ENCODE measurements at regions not wholly inside any gene's neighbourhood (a gene's known extent, or its start where the extent isn't known, plus 50 kb on each side); places are given as distances from the start of the nearest gene placed in this dataset.
"Not testable (repeated sequence)": the region's sequence is repeated elsewhere in the genome, so short reads cannot be mapped to it uniquely, and the experiment has no call there.

DNA sequence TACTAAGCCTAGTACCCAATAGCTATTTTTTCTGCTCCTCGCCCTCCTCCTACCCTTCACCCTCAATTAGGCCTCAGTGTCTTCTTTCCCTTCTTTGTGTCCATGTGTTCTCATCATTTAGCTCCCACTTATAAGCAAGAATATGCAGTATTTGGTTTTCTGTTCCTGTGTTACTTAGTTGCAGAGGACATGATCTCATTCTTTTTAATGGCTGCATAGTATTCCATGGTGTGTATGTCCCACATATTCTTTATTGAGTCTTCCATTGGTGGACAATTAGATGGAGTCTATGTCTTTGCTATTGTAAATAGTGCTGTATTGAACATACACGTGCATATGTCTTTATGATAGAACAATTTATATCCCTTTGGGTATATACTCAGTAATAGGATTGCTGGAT lies 106.9 kb upstream of the NR5A2 start:
- DNase-seq (ENCODE audit: low read depth), result no peak

DNA sequence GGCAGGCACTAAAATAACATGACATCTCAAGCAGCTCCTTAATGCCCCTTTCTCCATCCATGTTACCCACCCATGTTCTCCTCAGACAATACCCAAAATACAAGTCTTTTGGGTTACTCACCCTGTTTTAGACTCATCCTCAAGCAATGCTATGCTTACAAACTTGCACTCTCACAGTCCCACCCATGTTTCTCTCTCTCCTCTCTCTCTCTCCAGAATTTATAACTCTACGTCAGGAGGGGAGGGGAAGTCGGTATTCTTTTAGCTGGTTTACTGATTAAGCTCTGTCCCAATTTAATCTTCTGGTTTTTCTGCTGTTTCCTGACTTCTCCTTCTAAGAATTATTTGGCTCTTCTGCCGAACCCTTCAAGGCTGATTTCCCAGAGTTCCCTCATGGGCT lies 98.0 kb upstream of the NR5A2 start:
- DNase-seq (ENCODE audit: low read depth), result no peak

- not testable (repeated sequence) for DNase-seq (ENCODE audit: low read depth)
These were observed 97.4 kb upstream of the NR5A2 start for GRCh38 chr1:199930067-199930466.

- no peak for DNase-seq (ENCODE audit: low read depth)
These were observed 95.7 kb upstream of the NR5A2 start for GRCh38 chr1:199931666-199932377.

DNA sequence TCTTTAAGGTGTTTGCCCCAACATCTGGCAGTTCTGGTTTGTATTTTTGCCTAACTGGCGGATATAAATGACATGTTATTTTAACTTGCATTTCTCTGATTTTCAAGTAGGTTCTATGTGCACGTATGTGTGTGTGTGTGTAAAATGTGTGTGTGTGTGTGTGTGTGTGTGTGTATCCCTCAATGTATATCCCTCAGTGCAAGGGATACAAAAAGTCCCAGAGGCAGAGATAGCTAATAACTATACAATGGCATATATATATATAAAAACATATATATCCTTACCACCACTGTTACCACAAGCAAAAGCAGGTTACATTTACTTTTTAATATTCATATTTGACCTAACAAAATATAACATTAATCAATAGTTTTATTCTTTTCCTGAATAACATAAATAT lies 95.0 kb upstream of the NR5A2 start:
- DNase-seq (ENCODE audit: low read depth), result no peak

DNA sequence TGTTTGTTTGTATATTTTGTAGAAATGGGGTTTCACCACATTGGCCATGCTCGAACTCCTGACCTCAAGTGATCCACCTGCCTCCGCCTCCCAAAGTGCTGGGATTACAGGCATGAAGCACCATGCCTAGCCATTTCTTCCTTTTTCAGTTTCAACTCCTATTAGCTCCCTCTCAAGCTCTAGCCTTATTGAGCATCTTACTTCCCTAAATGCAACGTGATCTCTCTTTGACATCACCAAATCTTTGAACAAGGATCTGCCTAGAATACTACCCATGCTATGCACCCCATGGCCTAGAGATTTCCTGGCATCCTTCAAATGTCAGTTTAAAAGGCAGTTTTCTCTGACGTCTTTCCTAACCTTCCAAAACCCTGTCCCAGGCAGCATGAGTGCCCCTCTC lies 91.1 kb upstream of the NR5A2 start:
- no peak for DNase-seq (ENCODE audit: low read depth)

DNA sequence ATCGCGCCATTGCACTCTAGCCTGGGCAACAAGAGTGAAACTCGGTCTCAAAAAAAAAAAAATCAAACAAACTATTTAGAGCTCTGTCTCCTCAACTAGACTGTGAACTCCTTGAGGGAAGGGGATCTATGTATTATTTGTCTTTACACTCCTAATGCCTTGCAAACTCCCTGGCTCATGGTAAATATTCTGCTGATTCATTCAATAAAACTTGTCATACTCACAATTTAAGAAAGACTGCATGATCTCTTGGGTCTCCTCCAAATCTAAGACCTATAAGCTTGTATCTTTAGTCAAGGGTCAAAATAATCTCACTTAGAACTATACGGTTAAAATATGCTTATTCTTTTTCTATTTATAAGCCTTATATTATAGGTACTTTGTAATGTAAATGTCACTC lies 90.3 kb upstream of the NR5A2 start:
- DNase-seq (ENCODE audit: low read depth), result no peak

DNA sequence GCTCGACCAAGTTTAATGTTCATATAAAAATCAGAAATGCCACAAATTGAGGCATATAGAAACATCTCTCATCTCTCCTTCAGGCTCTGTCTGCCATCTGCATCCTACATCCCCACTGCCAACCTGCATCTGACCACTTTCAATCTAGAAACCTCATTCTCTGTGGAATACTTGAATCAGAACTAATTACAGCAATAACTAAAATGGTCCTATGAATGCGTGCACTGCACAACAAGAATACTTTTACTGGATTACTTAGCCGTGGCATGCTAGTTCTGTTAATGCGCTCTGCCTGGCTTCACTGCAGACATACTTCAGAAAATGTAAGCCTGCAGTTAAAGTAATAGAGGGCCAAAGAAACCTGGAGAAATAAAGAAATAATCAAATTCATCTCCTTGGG lies 89.8 kb upstream of the NR5A2 start:
- DNase-seq (ENCODE audit: low read depth), result no peak

GRCh38 chr1:199944986-199945385 lies 82.5 kb upstream of the NR5A2 start:
- no peak for DNase-seq (ENCODE audit: low read depth)

DNA sequence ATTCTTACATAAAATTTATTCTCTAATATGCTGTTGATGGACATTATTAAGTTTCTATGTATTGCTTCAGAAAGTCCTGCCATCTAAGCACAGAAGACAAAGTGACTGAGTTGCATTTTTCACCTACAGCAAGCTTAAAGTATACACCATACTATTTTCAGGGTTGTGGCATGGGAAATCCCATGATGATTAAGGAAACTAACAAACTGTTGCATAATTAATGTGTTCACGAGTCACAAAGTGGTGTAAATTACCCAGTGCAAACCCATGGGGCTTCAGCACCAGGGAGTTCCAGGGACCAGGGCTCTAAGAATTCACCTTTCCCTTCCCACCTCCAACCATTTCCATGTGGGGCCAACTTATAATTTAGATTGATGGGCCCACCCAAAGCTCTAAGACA lies 81.9 kb upstream of the NR5A2 start:
- DNase-seq (ENCODE audit: low read depth), result no peak

DNA sequence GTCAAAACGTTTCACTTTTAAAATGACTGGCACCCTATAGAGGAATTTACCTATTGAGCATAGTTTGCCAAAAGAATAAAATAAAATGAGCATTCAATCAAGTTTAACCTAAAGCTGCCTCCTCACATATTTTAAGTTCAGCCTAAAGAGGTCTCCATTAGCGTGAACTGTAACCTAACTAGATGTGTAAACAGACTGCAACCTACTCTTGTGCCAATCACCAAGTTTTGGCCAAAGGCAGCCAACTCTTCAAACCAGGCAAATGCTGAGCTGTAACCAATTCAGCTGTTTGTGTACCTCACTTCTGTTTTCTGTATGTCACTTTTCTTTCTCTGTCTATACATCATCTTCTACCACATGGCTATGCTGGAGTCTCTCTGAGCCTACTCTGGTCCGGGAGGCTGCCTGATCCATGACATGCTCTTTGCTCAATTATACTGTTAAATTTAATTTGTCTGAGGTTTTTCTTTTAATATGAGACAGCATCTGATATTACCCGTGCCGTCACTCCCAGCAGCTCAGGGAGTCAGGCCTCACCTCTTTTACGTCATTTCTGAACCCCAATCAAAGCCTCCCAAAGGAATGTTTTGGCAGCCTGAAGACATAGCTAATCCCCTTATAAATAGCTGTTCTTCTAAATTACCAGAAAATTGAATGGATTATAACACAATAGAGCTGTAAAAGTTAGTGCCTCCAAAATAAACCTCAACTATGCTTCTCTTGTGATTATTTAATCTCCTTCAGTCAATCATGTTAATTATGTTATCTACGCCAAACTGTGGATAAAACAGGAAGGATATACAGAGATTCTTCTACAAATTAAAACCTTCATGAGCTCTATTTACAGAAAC lies 81.0 kb upstream of the NR5A2 start:
- DNase-seq (ENCODE audit: low read depth), result no peak

DNA sequence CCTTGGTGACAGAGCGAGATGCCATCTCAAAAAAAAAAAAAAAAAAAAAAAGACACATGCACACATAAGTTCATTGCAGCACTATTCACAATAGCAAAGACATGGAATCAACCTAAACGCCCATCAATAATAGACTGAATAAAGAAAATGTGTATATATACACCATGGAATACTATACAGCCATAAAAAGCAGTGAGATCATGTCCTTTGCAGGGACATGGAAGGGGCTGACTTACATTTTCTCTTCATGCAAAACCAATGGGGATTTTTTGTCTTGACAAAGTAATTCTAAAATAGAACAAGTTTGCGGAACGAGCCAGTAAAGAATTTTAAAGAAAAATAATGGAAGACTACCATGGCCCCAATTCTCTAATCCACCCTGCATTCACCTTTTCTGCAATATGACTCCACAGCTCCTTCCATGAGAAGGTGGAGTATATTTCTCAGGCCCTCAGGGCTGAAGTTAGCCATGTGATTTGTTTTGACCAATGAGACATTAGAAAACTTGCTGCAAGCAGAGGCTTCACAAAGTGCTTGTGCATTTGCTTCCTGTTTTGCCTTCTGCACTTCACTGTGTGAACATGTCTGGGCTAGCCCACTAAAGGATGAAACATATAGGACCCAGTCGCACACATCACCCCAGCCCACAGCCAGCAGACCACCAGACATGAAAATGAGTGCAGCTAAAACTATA lies 78.8 kb upstream of the NR5A2 start:
- DNase-seq (ENCODE audit: low read depth), result no peak

- not testable (repeated sequence) for DNase-seq (ENCODE audit: low read depth)
These were observed 76.5 kb upstream of the NR5A2 start for GRCh38 chr1:199951005-199951404.

DNA sequence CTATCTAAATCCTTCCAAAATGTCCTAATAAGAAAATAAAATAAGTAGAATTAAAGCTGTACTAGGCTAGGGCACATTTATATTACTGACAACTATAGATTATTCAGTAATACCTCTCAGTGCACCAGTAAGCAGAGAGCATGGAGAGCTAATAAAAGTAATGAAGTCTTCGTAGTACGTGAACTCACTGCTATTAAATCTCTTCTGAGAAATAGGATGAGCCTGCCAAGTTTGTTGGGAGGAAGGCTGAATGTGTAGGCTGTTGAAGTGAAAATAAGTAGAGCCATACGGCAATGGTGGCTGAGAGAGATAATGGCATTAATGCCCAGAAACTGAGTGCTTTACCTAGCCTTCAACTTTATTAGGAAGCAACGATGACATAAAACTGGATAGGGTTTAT lies 73.9 kb upstream of the NR5A2 start:
- DNase-seq (ENCODE audit: low read depth), result no peak

DNA sequence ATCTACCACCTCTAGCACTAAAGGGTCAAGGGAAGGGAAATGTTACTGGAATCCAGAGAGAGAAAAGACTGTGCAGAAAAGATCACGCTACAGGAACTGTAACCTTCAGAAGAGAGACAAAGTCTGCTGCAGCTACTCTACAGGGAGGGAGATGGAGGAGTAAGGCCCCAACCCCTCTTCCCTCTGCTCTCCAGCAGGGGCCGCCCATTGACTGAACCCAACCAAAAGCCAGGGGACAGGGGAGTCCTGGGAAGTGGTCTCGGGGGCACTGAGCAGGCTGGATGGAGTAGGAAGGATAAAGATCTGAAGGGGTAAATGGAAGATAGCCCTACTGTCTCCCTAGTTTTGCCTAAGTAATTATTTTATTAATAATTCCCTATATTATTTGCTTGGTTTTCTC lies 72.8 kb upstream of the NR5A2 start:
- DNase-seq (ENCODE audit: low read depth), result no peak

DNA sequence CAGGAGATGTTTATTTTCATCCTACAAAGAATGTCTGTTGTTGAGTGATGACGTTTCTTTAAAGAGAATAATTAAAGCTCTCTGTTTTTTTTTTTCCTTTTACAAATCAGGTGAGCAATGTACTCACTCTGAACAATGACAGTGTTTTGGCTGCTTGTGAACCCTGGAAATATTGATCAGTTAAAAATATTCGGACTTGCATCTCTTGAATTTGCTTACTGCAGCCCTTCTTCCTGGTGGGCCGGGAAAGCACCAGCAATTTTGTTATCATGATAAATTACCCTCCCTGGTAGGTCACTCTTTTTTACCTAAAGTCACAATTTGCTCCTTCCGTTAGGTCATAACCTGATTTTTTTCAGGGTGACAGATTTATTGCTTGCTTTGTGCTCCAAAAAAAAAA lies 72.3 kb upstream of the NR5A2 start:
- no peak for DNase-seq (ENCODE audit: low read depth)

DNA sequence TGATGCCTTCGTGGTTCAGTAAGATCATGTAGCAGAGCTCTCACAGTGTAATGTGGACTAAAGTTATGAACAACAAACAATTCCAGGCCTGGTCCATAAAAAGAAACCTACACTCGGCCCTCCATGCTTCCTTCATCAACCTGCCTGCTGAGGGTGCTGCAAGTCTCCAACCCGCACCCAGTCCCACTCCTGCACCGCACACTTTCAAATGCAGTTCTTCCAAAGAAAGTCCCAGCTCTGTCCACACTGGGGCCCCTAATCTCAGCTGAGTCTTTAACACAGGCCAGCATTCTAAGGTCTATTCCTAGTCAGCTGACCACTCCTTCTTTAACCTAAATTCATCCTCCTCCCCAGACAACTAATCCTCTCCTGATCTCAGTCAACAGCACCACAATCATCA lies 71.5 kb upstream of the NR5A2 start:
- DNase-seq (ENCODE audit: low read depth), result no peak

- DNase-seq (ENCODE audit: low read depth), result no peak
These were observed 68.3 kb upstream of the NR5A2 start for GRCh38 chr1:199959033-199959774.

GRCh38 chr1:199959775-199960110 lies 67.8 kb upstream of the NR5A2 start:
- no peak for DNase-seq (ENCODE audit: low read depth)

DNA sequence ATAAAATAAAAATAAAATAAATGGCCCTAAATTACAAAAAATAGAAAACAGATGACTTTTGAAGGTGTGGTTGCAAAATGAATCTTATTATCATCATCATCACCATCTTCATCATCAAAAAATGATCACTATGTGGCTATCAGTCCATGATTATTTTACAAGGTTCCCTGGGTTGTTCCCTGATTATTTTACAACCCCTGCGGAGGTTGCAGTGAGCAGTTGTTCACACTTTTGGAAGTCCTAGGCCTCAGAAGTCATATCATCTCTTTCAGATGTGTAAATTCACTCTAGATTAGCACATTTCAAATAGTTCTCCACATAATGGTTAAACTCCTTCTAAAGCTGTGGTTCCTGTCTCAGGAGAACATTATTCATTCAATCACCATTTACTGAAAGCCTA lies 57.4 kb upstream of the NR5A2 start:
- DNase-seq (ENCODE audit: low read depth), result no peak

- no peak for DNase-seq (ENCODE audit: low read depth)
These were observed 50.9 kb upstream of the NR5A2 start for GRCh38 chr1:199976496-199977144.

All from activated T-cell treated with anti-CD3 and anti-CD28 coated beads for 48 hours (primary cell).